Stomach (tissue), 4 donors: ENCODE measurements at regions not wholly inside any gene's neighbourhood (a gene's known extent, or its start where the extent isn't known, plus 50 kb on each side); places are given as distances from the start of the nearest gene placed in this dataset.

Experiments used
- EP300 ChIP-seq: sonication (generic); formaldehyde crosslinking; IDR thresholded peaks from one replicate; pipeline ENCODE4 v1.6.1; 2017; ENCODE audit warnings: antibody characterized with exemption
- POLR2A ChIP-seq, 4 donors: fragments of 450-650 bp; IDR thresholded peaks; one replicate each; pipeline ENCODE4 v1.6.1; 2016; ENCODE audit warnings: antibody characterized with exemption in 4 of 4, control low read depth in 2 of 4, mild to moderate bottlenecking in 1 of 4, moderate library complexity in 1 of 4
- POLR2AphosphoS5 ChIP-seq, 3 donors: sonication (generic); formaldehyde crosslinking; IDR thresholded peaks; one replicate each; pipeline ENCODE4 v1.6.1; 2016; ENCODE audit warnings: antibody characterized with exemption in 3 of 3
- TF ChIP-seq, protein P1 (sequence below), 7 experiments: fragments of 450-650 bp in 4 of 7; fragments of 200-600 bp in 3 of 7; sonication (generic) in 3 of 7; IDR thresholded peaks; one replicate each; pipeline ENCODE4 v1.5.1; 2016 to 2019; ENCODE audit warnings: antibody characterized with exemption in 7 of 7, control low read depth in 2 of 7, mild to moderate bottlenecking in 1 of 7

DNA sequence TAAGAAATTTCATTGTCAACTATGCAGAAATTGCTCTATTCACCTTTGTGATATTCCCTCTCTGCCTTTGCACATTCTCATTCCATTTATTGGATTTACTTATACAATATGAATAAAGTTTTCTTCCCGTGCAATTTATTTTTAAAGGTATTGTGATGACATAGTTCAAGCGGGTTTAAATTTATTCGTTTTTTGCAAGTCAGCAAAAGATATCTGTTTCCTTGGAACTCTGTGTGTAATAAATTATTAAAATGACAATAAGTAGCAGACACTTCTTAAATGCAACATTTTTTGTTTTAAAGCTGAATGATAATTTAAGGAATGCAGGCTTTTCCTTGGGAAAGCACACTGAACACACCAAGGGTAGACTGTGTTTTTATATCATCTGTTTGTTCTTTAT lies 143.1 kb downstream of the SLC41A2 start:
- TF ChIP-seq, protein P1, sequence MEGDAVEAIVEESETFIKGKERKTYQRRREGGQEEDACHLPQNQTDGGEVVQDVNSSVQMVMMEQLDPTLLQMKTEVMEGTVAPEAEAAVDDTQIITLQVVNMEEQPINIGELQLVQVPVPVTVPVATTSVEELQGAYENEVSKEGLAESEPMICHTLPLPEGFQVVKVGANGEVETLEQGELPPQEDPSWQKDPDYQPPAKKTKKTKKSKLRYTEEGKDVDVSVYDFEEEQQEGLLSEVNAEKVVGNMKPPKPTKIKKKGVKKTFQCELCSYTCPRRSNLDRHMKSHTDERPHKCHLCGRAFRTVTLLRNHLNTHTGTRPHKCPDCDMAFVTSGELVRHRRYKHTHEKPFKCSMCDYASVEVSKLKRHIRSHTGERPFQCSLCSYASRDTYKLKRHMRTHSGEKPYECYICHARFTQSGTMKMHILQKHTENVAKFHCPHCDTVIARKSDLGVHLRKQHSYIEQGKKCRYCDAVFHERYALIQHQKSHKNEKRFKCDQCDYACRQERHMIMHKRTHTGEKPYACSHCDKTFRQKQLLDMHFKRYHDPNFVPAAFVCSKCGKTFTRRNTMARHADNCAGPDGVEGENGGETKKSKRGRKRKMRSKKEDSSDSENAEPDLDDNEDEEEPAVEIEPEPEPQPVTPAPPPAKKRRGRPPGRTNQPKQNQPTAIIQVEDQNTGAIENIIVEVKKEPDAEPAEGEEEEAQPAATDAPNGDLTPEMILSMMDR (IDR thresholded peaks at IDR 0.05): no peak
- TF ChIP-seq EP300 (no peak), POLR2AphosphoS5 (IDR thresholded peaks at IDR 0.05) (no peak), POLR2A (IDR thresholded peaks at IDR 0.05) (no peak)
